OCI-LY1 (cell line): ENCODE measurements at regions not wholly inside any gene's neighbourhood (a gene's known extent, or its start where the extent isn't known, plus 50 kb on each side); places are given as distances from the start of the nearest gene placed in this dataset.

Source experiments
- H2AFZ ChIP-seq: fragments of 200-600 bp; sonication (generic), shearing (Covaris generic); 2 replicates; pipeline ENCODE4 v1.6.0; 2014; ENCODE audit warnings: antibody characterized with exemption, mild to moderate bottlenecking, low read length
- H3F3A ChIP-seq: fragments of 200-600 bp; sonication (generic), shearing (Covaris generic); 2 replicates; pipeline ENCODE4 v1.6.0; 2014; ENCODE audit warnings: mild to moderate bottlenecking, antibody characterized with exemption, low read length, moderate library complexity; ENCODE audit not compliant: insufficient read depth
- H3K27ac ChIP-seq: fragments of 200-600 bp; sonication (generic); 2 replicates; pipeline ENCODE4 v1.5.1; 2014; ENCODE audit warnings: low read length, mixed run types, mild to moderate bottlenecking, low read depth; ENCODE audit not compliant: poor library complexity, severe bottlenecking
- H3K27me3 ChIP-seq: fragments of 200-600 bp; sonication (generic); 2 replicates; pipeline ENCODE4 v1.6.0; 2014; ENCODE audit warnings: antibody characterized with exemption, mild to moderate bottlenecking, low read length, moderate library complexity; ENCODE audit not compliant: insufficient read depth
- H3K36me3 ChIP-seq: fragments of 200-600 bp; sonication (generic); 2 replicates; pipeline ENCODE4 v1.6.1; 2014; ENCODE audit warnings: mild to moderate bottlenecking, antibody characterized with exemption, low read length, moderate library complexity, mixed read lengths; ENCODE audit not compliant: insufficient read depth
- H3K4me1 ChIP-seq: fragments of 200-600 bp; sonication (generic); 2 replicates; pipeline ENCODE4 v1.5.1; 2014; ENCODE audit warnings: mild to moderate bottlenecking, low read length, moderate library complexity; ENCODE audit not compliant: insufficient read depth, severe bottlenecking
- H3K4me2 ChIP-seq: fragments of 200-600 bp; sonication (generic), shearing (Covaris generic); 2 replicates; pipeline ENCODE4 v1.6.1; 2014; ENCODE audit warnings: low read length
- H3K4me3 ChIP-seq: fragments of 200-600 bp; sonication (generic); 2 replicates; pipeline ENCODE4 v1.5.1; 2014; ENCODE audit warnings: low read length, low read depth, mild to moderate bottlenecking, mixed read lengths; ENCODE audit not compliant: poor library complexity, severe bottlenecking
- H3K79me2 ChIP-seq: fragments of 200-600 bp; shearing (Covaris generic); 2 replicates; pipeline ENCODE4 v1.6.1; 2016; ENCODE audit warnings: mixed run types, low read length, mixed read lengths; ENCODE audit not compliant: insufficient read depth
- H3K9ac ChIP-seq: fragments of 200-600 bp; sonication (generic), shearing (Covaris generic); 2 replicates; pipeline ENCODE4 v1.6.1; 2014; ENCODE audit warnings: mild to moderate bottlenecking, low read length, mixed read lengths
- H3K9me2 ChIP-seq: fragments of 200-600 bp; sonication (generic), shearing (Covaris generic); 2 replicates; pipeline ENCODE4 v1.6.1; 2014; ENCODE audit warnings: low read depth, mild to moderate bottlenecking, low read length, mixed read lengths
- H3K9me3 ChIP-seq: fragments of 200-600 bp; shearing (Covaris generic); 2 replicates; pipeline ENCODE4 v1.6.1; 2014; ENCODE audit warnings: low read length, mixed read lengths
- H4K20me1 ChIP-seq: fragments of 200-600 bp; sonication (generic), shearing (Covaris generic); 2 replicates; pipeline ENCODE4 v1.6.0; 2016; ENCODE audit warnings: mild to moderate bottlenecking, low read length; ENCODE audit not compliant: insufficient read depth
- EZH2 ChIP-seq: fragments of 200-600 bp; sonication (generic), shearing (Covaris generic); IDR thresholded peaks from 2 replicates; pipeline ENCODE4 v1.8.0; 2017; ENCODE audit warnings: borderline replicate concordance, mixed run types, mild to moderate bottlenecking, antibody characterized with exemption, low read length, moderate library complexity, mixed read lengths
- TF ChIP-seq, protein P1 (sequence below): fragments of 200-600 bp; sonication (generic), shearing (Covaris generic); IDR thresholded peaks from 2 replicates; pipeline ENCODE4 v1.5.1; 2017; ENCODE audit warnings: mild to moderate bottlenecking, antibody characterized with exemption, low read length, moderate library complexity, mixed read lengths

GRCh38 chr17:65345261-65346005, 208.3 kb downstream of the RGS9 start:
- Histone ChIP-seq H2AFZ (no peak overlapping the region), H3K27me3 (peaks cover 3% of the 10 kb centered on the region; the same call in 1 of the 2 replicates), H3K36me3 (no peaks in the 10 kb centered on the region), H3K79me2 (no peaks in the 10 kb centered on the region), H3K4me1 (no peaks in the 10 kb centered on the region), H3K9me3 (no peaks in the 10 kb centered on the region), H3K9me2 (no peaks in the 10 kb centered on the region), H3F3A (no peaks in the 10 kb centered on the region), H3K4me2 (no peak overlapping the region), H4K20me1 (no peaks in the 10 kb centered on the region), H3K4me3 (no peak overlapping the region), H3K27ac (no peak overlapping the region), H3K9ac (no peak overlapping the region)
- TF ChIP-seq, protein P1, sequence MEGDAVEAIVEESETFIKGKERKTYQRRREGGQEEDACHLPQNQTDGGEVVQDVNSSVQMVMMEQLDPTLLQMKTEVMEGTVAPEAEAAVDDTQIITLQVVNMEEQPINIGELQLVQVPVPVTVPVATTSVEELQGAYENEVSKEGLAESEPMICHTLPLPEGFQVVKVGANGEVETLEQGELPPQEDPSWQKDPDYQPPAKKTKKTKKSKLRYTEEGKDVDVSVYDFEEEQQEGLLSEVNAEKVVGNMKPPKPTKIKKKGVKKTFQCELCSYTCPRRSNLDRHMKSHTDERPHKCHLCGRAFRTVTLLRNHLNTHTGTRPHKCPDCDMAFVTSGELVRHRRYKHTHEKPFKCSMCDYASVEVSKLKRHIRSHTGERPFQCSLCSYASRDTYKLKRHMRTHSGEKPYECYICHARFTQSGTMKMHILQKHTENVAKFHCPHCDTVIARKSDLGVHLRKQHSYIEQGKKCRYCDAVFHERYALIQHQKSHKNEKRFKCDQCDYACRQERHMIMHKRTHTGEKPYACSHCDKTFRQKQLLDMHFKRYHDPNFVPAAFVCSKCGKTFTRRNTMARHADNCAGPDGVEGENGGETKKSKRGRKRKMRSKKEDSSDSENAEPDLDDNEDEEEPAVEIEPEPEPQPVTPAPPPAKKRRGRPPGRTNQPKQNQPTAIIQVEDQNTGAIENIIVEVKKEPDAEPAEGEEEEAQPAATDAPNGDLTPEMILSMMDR, result no peak
- no peak for TF ChIP-seq EZH2

DNA sequence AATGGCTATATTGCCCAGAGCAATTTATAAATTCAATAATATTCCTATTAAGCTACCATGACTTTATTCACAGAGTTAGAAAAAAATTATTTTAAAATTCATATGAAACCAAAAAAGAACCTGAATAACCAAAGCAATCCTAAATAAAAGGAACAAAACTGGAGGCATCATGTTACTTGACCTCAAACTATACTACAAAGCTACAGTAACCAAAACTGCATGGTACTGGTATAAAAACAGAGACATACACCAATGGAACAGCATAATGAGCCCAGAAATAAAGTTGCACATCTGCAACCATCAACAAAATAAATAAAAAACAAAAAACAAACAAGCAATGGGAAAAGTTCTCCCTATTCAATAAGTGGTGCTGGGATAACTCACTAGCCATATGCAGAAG, 203.2 kb downstream of the RGS9 start:
- H3F3A ChIP-seq, result no peaks in the 10 kb centered on the region
- no peaks in the 10 kb centered on the region for H4K20me1 ChIP-seq
- peaks cover 3% of the 10 kb centered on the region; the same call in 1 of the 2 replicates for H3K27me3 ChIP-seq
- H2AFZ ChIP-seq, result no peak overlapping the region
- H3K36me3 ChIP-seq, result no peaks in the 10 kb centered on the region
- H3K4me3 ChIP-seq, result no peak overlapping the region
- no peaks in the 10 kb centered on the region for H3K9me2 ChIP-seq
- no peak overlapping the region for H3K27ac ChIP-seq
- H3K79me2 ChIP-seq, result no peaks in the 10 kb centered on the region
- no peak overlapping the region for H3K9ac ChIP-seq
- no peaks in the 10 kb centered on the region for H3K9me3 ChIP-seq
- H3K4me2 ChIP-seq, result no peak overlapping the region
- H3K4me1 ChIP-seq, result no peaks in the 10 kb centered on the region
- TF ChIP-seq, protein P1, result no peak
- no peak for TF ChIP-seq EZH2

DNA sequence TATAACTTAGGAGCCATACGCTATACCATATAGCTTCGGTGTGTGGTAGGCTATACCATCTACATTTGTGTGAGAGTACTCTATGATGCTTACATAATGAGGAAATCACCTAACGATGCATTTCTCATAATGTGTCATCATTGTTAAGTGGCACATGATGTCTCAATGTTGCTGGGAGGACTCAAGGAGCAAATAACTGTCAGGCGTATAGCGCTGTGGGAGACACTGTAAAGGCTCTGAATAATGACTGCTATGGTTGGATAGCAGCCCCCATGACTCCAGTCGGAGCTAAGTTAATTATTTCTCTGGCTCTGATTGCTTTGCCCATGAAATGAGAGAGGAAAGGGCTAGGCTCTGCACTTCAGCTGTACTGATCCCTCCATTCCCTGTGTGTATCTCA, 197.2 kb downstream of the RGS9 start:
- Histone ChIP-seq H3K9me2 (no peaks in the 10 kb centered on the region), H2AFZ (no peak overlapping the region), H3K9ac (no peak overlapping the region), H3K79me2 (no peaks in the 10 kb centered on the region), H3F3A (no peaks in the 10 kb centered on the region), H3K27ac (no peak overlapping the region), H3K4me1 (no peaks in the 10 kb centered on the region), H3K4me2 (no peak overlapping the region), H3K9me3 (no peaks in the 10 kb centered on the region), H3K27me3 (0 out of 2 replicates have a peak, but pooled peaks cover 5% of the 10 kb centered on the region), H3K36me3 (no peaks in the 10 kb centered on the region), H4K20me1 (no peaks in the 10 kb centered on the region), H3K4me3 (no peak overlapping the region)
- no peak for TF ChIP-seq EZH2
- TF ChIP-seq, protein P1, result no peak
